Upper lobe of left lung (tissue), 6 donors: ENCODE measurements at regions not wholly inside any gene's neighbourhood (a gene's known extent, or its start where the extent isn't known, plus 50 kb on each side); places are given as distances from the start of the nearest gene placed in this dataset.

Source experiments
- ATAC-seq, 2 donors: fragments of 200-7000 bp; cut with Tn5 transposase; one replicate each; pipeline ENCODE4 v1.9.1; 2022; ENCODE audit warnings: mild to moderate bottlenecking in 2 of 2, moderate library complexity in 2 of 2; ENCODE audit not compliant: low FRiP score in 2 of 2
- DNase-seq, 2 donors: peaks; one replicate each; pipeline ENCODE4 v3.0.0-alpha.2; 2019 to 2020
- H3K27ac ChIP-seq, 4 donors: fragments of 200-600 bp; sonication (generic); one replicate each; pipeline ENCODE4 v1.5.1; 2016 to 2019
- H3K27me3 ChIP-seq, 4 donors: fragments of 200-600 bp; sonication (generic); one replicate each; pipeline ENCODE4 v1.5.1; 2017 to 2019
- H3K36me3 ChIP-seq, 4 donors: fragments of 200-600 bp; sonication (generic); one replicate each; pipeline ENCODE4 v1.5.1; 2016 to 2019
- H3K4me1 ChIP-seq, 4 donors: fragments of 200-600 bp; sonication (generic); one replicate each; pipeline ENCODE4 v1.5.1; 2018 to 2019
- H3K4me3 ChIP-seq, 4 donors: fragments of 200-600 bp; sonication (generic); one replicate each; pipeline ENCODE4 v1.5.1; 2017 to 2019; ENCODE audit warnings: mild to moderate bottlenecking in 2 of 4, moderate library complexity in 1 of 4
- H3K9me3 ChIP-seq, 4 donors: fragments of 200-600 bp; sonication (generic); one replicate each; pipeline ENCODE4 v1.5.1; 2018 to 2019
- CTCF ChIP-seq, 6 experiments: fragments of 450-650 bp in 4 of 6; fragments of 200-600 bp in 2 of 6; sonication (generic) in 2 of 6; IDR thresholded peaks; one replicate each; pipeline ENCODE4 v1.5.1; 2016 to 2019; ENCODE audit warnings: antibody characterized with exemption in 6 of 6
- EP300 ChIP-seq, 4 donors: sonication (generic); formaldehyde crosslinking; IDR thresholded peaks; one replicate each; pipeline ENCODE4 v1.5.1; 2017; ENCODE audit warnings: antibody characterized with exemption in 4 of 4, control low read depth in 2 of 4
- POLR2A ChIP-seq, 4 donors: fragments of 450-650 bp; IDR thresholded peaks; one replicate each; pipeline ENCODE4 v1.5.1; 2016 to 2017; ENCODE audit warnings: antibody characterized with exemption in 4 of 4, mild to moderate bottlenecking in 2 of 4
- POLR2AphosphoS5 ChIP-seq, 2 donors: sonication (generic); formaldehyde crosslinking; IDR thresholded peaks; one replicate each; pipeline ENCODE4 v1.5.1; 2017; ENCODE audit warnings: antibody characterized with exemption in 2 of 2
- WGBS, 2 donors: methylation state at CpG; one replicate each; pipeline ENCODE4 v1.1.5; 2017 to 2018; 5-methylcytosine and 5-hydroxymethylcytosine counted together
- donor health status: DM: no; HTN: no; CAD: no; lungs with moderate emphysema.
- donor health status: DM: no; HTN: yes; CAD: no; lungs with severe emphysema.

DNA sequence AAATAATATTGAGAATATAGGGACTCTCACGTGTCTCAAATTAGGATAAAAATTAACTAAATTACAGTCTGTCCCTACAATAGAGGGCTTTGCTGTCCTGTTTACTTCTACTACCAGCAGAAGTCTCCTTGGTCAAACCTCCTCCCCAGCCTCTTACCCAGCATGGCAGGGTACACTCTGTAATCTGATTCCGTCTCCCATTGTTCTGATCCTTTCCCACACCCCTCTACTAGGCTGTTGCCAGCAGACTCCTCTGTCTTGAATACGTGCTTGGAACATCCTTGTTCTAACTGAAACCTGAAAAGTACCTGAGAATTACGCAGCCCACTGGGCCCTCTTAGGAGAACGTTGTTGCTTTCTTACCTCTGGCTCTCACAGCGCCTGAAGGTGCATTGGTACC, 112.2 kb upstream of the PREP start:
- no peak for DNase-seq
- H3K4me1 ChIP-seq: peaks cover 0 to 3% (median 0%) of the 10 kb centered on the region in 4 donors
- no peak for TF ChIP-seq EP300 (IDR thresholded peaks at IDR 0.05)
- no peak for TF ChIP-seq CTCF (IDR thresholded peaks at IDR 0.05)
- TF ChIP-seq POLR2A (IDR thresholded peaks at IDR 0.05): no peak
- no peak for TF ChIP-seq POLR2AphosphoS5 (IDR thresholded peaks at IDR 0.05)
- H3K27ac ChIP-seq: peak overlapping the region in 2 of 4 donors; percentile 31 to 44
- WGBS, 2 donors: 78% methylated on average over 6 of the region's 6 CpGs
- ATAC-seq: no peak
- no peak overlapping the region for H3K4me3 ChIP-seq
- no peaks in the 10 kb centered on the region for H3K9me3 ChIP-seq
- H3K36me3 ChIP-seq: no peaks in the 10 kb centered on the region
- H3K27me3 ChIP-seq: no peaks in the 10 kb centered on the region

DNA sequence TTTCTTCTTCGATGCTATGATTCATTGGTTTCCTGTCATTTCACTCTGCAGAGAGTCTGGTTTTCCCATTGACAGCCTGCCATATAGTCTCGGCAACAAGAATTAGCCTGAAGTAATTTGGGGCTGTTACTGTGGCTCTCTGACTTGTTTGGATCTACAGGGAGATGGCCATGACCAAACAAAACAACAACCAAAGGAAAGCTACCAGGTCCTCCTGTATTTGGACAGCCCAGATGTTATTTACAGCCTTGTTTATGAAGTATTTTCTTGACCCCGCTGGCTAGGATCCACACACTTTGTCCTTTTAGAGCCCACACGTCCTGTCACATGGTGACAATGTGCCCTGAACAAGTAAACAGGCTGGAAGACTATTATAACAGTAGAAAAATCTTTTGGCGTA, 111.4 kb upstream of the PREP start:
- 46% methylated on average over 5 of the region's 5 CpGs for WGBS, 2 donors
- DNase-seq (no peak), ATAC-seq (no peak)
- Histone ChIP-seq H3K4me1 (peaks cover 0 to 6% (median 0%) of the 10 kb centered on the region in 4 donors), H3K27me3 (no peaks in the 10 kb centered on the region), H3K36me3 (no peaks in the 10 kb centered on the region), H3K4me3 (no peak overlapping the region), H3K9me3 (no peaks in the 10 kb centered on the region), H3K27ac (peak overlapping the region in 3 of 4 donors; percentile 8 to 44 (median 31))
- TF ChIP-seq POLR2A (IDR thresholded peaks at IDR 0.05) (no peak), POLR2AphosphoS5 (IDR thresholded peaks at IDR 0.05) (peak in 1 of 2 donors; percentile 70), EP300 (IDR thresholded peaks at IDR 0.05) (peak in 2 of 4 donors; percentile 16 to 49)

DNA sequence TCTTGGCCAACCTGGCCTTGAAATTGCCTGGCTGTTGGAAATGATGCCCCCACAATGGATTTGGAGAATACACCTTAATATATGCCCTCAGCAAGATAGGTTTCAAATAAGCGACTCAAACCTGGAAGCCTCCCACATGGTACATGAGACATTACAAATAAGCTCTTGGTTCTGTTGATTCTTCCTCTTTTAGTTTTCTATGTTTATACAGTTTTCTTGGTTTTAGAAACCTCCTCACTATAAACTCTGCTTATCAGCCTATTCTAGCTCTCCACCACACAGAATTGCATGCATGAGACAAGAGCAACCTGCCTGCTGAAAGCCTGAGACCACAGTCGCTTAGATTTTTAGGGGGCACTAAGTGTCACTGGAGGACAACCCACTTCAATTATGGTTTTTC, 108.8 kb upstream of the PREP start:
- ATAC-seq (no peak), DNase-seq (no peak)
- H3K27ac ChIP-seq: no peak overlapping the region
- no peaks in the 10 kb centered on the region for H3K9me3 ChIP-seq
- no peaks in the 10 kb centered on the region for H3K27me3 ChIP-seq
- peaks cover 0 to 6% (median 0%) of the 10 kb centered on the region in 4 donors for H3K4me1 ChIP-seq
- TF ChIP-seq EP300 (IDR thresholded peaks at IDR 0.05) (no peak), CTCF (IDR thresholded peaks at IDR 0.05) (no peak), POLR2AphosphoS5 (IDR thresholded peaks at IDR 0.05) (no peak), POLR2A (IDR thresholded peaks at IDR 0.05) (no peak)
- no peak overlapping the region for H3K4me3 ChIP-seq
- WGBS, 2 donors: 96 to 100% methylated on average over 2 of the region's 2 CpGs
- no peaks in the 10 kb centered on the region for H3K36me3 ChIP-seq

DNA sequence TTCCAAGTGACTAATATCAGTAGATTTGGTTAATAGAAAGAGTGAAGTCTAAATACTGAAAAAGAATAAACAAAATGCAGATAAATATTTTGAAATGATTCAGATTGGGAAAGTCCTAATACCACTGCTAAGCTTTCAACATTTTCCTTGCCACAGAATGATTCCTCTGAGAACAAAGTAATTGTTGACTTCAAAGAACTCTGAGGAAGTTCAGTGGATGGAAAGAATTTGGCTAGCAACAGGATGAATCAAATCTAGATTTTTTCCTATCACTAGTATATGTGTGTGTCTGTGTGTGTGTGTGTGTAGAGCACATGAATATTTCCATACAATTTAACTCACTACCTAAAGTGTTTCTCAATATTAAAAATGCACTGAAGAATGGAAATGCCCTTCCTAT, 107.9 kb upstream of the PREP start:
- DNase-seq (no peak), ATAC-seq (no peak)
- H3K27me3 ChIP-seq: no peaks in the 10 kb centered on the region
- H3K4me1 ChIP-seq: peaks cover 0 to 6% (median 0%) of the 10 kb centered on the region in 4 donors
- TF ChIP-seq EP300 (IDR thresholded peaks at IDR 0.05): no peak
- no peak for TF ChIP-seq POLR2A (IDR thresholded peaks at IDR 0.05)
- no peak for TF ChIP-seq CTCF (IDR thresholded peaks at IDR 0.05)
- no peak for TF ChIP-seq POLR2AphosphoS5 (IDR thresholded peaks at IDR 0.05)
- H3K4me3 ChIP-seq: no peak overlapping the region
- no peaks in the 10 kb centered on the region for H3K9me3 ChIP-seq
- no peaks in the 10 kb centered on the region for H3K36me3 ChIP-seq
- H3K27ac ChIP-seq: no peak overlapping the region

DNA sequence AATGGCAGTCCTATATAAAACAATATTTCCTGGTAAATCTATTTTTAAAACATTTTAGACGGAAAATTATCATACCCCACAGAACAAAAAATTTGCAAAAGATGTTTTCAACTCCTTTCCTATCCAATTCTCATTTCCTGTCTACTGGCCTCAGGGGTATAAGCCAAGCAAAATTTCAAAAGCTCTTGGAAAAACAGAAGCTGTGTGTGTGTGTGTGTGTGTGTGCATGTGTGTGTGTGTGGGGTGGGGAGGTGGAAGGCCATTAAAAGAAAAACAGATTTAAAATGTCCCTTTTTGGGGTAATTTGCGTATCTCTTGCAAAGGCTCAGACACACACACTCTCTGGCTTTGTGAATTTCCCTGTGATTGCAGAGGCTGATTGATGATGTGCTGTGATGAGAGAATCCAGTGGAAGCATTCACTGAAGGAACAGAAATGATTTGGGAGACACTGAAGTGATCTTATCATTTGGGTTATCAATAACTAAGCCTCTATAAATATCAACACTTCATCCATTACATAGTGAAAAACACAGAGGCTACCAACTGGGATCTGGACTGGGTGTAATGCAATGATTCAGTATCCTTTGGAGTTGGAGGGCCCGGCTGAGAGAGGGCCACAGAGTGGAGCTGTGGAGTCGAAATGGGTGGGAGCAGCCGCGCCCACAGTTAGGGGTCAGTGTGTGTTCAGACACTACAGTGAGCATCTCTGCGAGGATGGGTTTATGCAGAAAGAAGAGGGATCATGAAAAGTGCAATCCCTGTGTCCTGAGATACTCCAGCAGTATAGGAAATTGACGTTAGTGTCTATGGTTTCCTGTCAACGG, 106.8 kb upstream of the PREP start:
- ATAC-seq (no peak), DNase-seq (peak in 1 of 2 donors; percentile 9)
- no peaks in the 10 kb centered on the region for H3K9me3 ChIP-seq
- no peak overlapping the region for H3K4me3 ChIP-seq
- H3K27ac ChIP-seq: no peak overlapping the region
- TF ChIP-seq POLR2AphosphoS5 (IDR thresholded peaks at IDR 0.05) (no peak), CTCF (IDR thresholded peaks at IDR 0.05) (peak in 3 of 6 experiments; percentile 10 to 18 (median 13)), POLR2A (IDR thresholded peaks at IDR 0.05) (no peak)
- H3K36me3 ChIP-seq: no peaks in the 10 kb centered on the region
- no peaks in the 10 kb centered on the region for H3K27me3 ChIP-seq
- H3K4me1 ChIP-seq: peaks cover 0 to 6% (median 0%) of the 10 kb centered on the region in 4 donors
- 48 to 55% methylated on average over 9 of the region's 9 CpGs for WGBS, 2 donors
